Right lobe of liver (tissue), 6 donors: ENCODE measurements at regions not wholly inside any gene's neighbourhood (a gene's known extent, or its start where the extent isn't known, plus 50 kb on each side); places are given as distances from the start of the nearest gene placed in this dataset.
"Not testable (repeated sequence)": the region's sequence is repeated elsewhere in the genome, so short reads cannot be mapped to it uniquely, and the experiment has no call there.

Experiments used
- ATAC-seq, 4 donors: fragments of 200-7000 bp; cut with Tn5 transposase; one replicate each; pipeline ENCODE4 v1.9.1; 2020; ENCODE audit warnings: mild to moderate bottlenecking in 4 of 4, moderate library complexity in 4 of 4
- DNase-seq, 3 donors: peaks; one replicate each; pipeline ENCODE4 v3.0.0-alpha.2; 2020
- H3K27ac ChIP-seq, 3 donors: fragments of 200-600 bp; one replicate each; pipeline ENCODE4 v1.8.0; 2022
- H3K27me3 ChIP-seq, 2 donors: fragments of 200-600 bp; one replicate each; pipeline ENCODE4 v1.8.0; 2022
- H3K36me3 ChIP-seq, 4 donors: fragments of 200-600 bp; sonication (generic) in 1 of 4; one replicate each; pipeline versions ENCODE4 v1.5.1 to v1.8.0; 2017 to 2022; ENCODE audit warnings: control low read depth in 1 of 4
- H3K4me1 ChIP-seq, 4 donors: fragments of 200-600 bp; sonication (generic) in 1 of 4; one replicate each; pipeline versions ENCODE4 v1.5.1 to v1.8.0; 2017 to 2022; ENCODE audit warnings: control low read depth in 1 of 4
- H3K4me3 ChIP-seq, 3 donors: fragments of 200-600 bp; one replicate each; pipeline ENCODE4 v1.8.0; 2022
- H3K9me3 ChIP-seq, 4 donors: fragments of 200-600 bp; sonication (generic) in 1 of 4; one replicate each; pipeline versions ENCODE4 v1.5.1 to v1.8.0; 2017 to 2022; ENCODE audit warnings: control low read depth in 1 of 4
- CTCF ChIP-seq, 4 donors: fragments of 200-600 bp in 3 of 4; fragments of 450-650 bp in 1 of 4; IDR thresholded peaks; one replicate each; pipeline versions ENCODE4 v1.5.1 to v1.8.0; 2016 to 2022; ENCODE audit warnings: antibody characterized with exemption in 4 of 4, mild to moderate bottlenecking in 2 of 4
- POLR2A ChIP-seq: fragments of 450-650 bp; IDR thresholded peaks from one replicate; pipeline ENCODE4 v1.6.1; 2017; ENCODE audit warnings: antibody characterized with exemption, mild to moderate bottlenecking
- WGBS: methylation state at CpG from one replicate; pipeline ENCODE4 v1.1.6; 2018; ENCODE audit warnings: low coverage, low lambda C conversion rate; ENCODE audit not compliant: insufficient coverage; ENCODE audit errors: missing lambda C conversion rate; 5-methylcytosine and 5-hydroxymethylcytosine counted together
- intact Hi-C, 2 donors: fragments of 100-400 bp; cut with DNase I; formaldehyde crosslinking; loops; one replicate each; pipeline versions ENCODE4 v1.11.2 to v1.14.1; 2022
- donor health status: DM: no; HTN: yes; CAD: no.
- donor health status: DM: no; HTN: no; CAD: no.
- donor health status: DM: no; HTN: no; CAD: no.
- donor health status: DM: no; HTN: yes; CAD: no.
- donor health status: DM: no; HTN: yes; CAD: no.

- H3K27ac ChIP-seq, H3K4me3 ChIP-seq, H3K9me3 ChIP-seq, ATAC-seq, H3K27me3 ChIP-seq, intact Hi-C loops, H3K4me1 ChIP-seq, H3K36me3 ChIP-seq, DNase-seq: not testable (repeated sequence)
- WGBS = 67% methylated on average over 12 of the region's 41 CpGs
These were observed 2395.9 kb upstream of the PCDH20 start for GRCh38 chr13:63811428-63812004.

GRCh38 chr13:63791134-63791533 lies 2375.5 kb upstream of the PCDH20 start:
- H3K9me3 ChIP-seq, H3K4me1 ChIP-seq, H3K36me3 ChIP-seq, ATAC-seq, H3K4me3 ChIP-seq, H3K27ac ChIP-seq, DNase-seq, H3K27me3 ChIP-seq, intact Hi-C loops: not testable (repeated sequence)
- WGBS = 87% methylated on average over 2 of the region's 2 CpGs

GRCh38 chr13:63774133-63774532 lies 2358.5 kb upstream of the PCDH20 start:
- H3K27ac ChIP-seq = no peak overlapping the region
- 15% methylated on average over 2 of the region's 2 CpGs for WGBS
- no peaks in the 10 kb centered on the region for H3K36me3 ChIP-seq
- no peaks in the 10 kb centered on the region for H3K27me3 ChIP-seq
- no peak overlapping the region for H3K4me3 ChIP-seq
- no peaks in the 10 kb centered on the region for H3K9me3 ChIP-seq
- TF ChIP-seq CTCF (IDR thresholded peaks at IDR 0.05) (no peak), POLR2A (no peak)
- intact Hi-C loops = no loop called here
- ATAC-seq (peak; percentile 37 to 85 (median 68)), DNase-seq (no peak)
- peaks cover 0 to 10% (median 0%) of the 10 kb centered on the region in 4 donors for H3K4me1 ChIP-seq

- WGBS = 68% methylated on average over 3 of the region's 3 CpGs
- no peak for ATAC-seq
- Histone ChIP-seq H3K27ac (no peak overlapping the region), H3K27me3 (no peaks in the 10 kb centered on the region), H3K9me3 (no peaks in the 10 kb centered on the region), H3K4me1 (peaks cover 0 to 10% (median 0%) of the 10 kb centered on the region in 4 donors), H3K36me3 (no peaks in the 10 kb centered on the region), H3K4me3 (no peak overlapping the region)
- intact Hi-C loops = no loop called here
- no peak for DNase-seq
- TF ChIP-seq POLR2A (no peak), CTCF (IDR thresholded peaks at IDR 0.05) (no peak)
These were observed 2357.8 kb upstream of the PCDH20 start for GRCh38 chr13:63773476-63773875.

GRCh38 chr13:63757683-63758082 lies 2342.0 kb upstream of the PCDH20 start:
- H3K27me3 ChIP-seq, H3K4me3 ChIP-seq, DNase-seq, intact Hi-C loops, H3K4me1 ChIP-seq, H3K9me3 ChIP-seq, H3K36me3 ChIP-seq, ATAC-seq, H3K27ac ChIP-seq: not testable (repeated sequence)
- 60% methylated on average over 4 of the region's 5 CpGs for WGBS

- H3K4me3 ChIP-seq, H3K27me3 ChIP-seq, H3K4me1 ChIP-seq, intact Hi-C loops, H3K27ac ChIP-seq, H3K36me3 ChIP-seq, DNase-seq, H3K9me3 ChIP-seq: not testable (repeated sequence)
- no CpG with 5 or more reads among the region's 2 CpGs for WGBS
- ATAC-seq = peak in 3 of 4 donors; percentile 37 to 52 (median 48)
These were observed 2334.2 kb upstream of the PCDH20 start for GRCh38 chr13:63749857-63750256.

GRCh38 chr13:63741814-63742101 lies 2326.1 kb upstream of the PCDH20 start:
- intact Hi-C loops, H3K27ac ChIP-seq, H3K9me3 ChIP-seq: not testable (repeated sequence)

More at GRCh38 chr13:63741814-63742101, 2326.1 kb upstream of the PCDH20 start:
- no CpG with 5 or more reads among the region's 19 CpGs for WGBS
- not testable (repeated sequence) for H3K27me3 ChIP-seq, H3K4me1 ChIP-seq, DNase-seq, ATAC-seq, H3K36me3 ChIP-seq, H3K4me3 ChIP-seq
